ENCODE measurements at regions not wholly inside any gene's neighbourhood (a gene's known extent, or its start where the extent isn't known, plus 50 kb on each side); places are given as distances from the start of the nearest gene placed in this dataset.

GRCh38 chr5:145681686-145682085 is 153.5 kb downstream of the PRELID2 start (continued):
- TF ChIP-seq LBX2 (CRISPR knock-in tag; IDR thresholded peaks at IDR 0.05; ENCODE audit: borderline replicate concordance), result no peak
- peak; percentile 34; the same call in 1 of the 3 replicates for TF ChIP-seq MXI1 (IDR thresholded peaks at IDR 0.05; ENCODE audit: borderline replicate concordance, low read depth, low read length)
- peak; percentile 88 for TF ChIP-seq CTCF (CRISPR knock-in tag; IDR thresholded peaks at IDR 0.05)
- TF ChIP-seq PHF21A (CRISPR knock-in tag; IDR thresholded peaks at IDR 0.05), result peak; percentile 36; the same call in 1 of the 2 replicates
- 0 out of 2 replicates have a peak, but pooled peaks have one; percentile 51 for TF ChIP-seq ZNF12 (CRISPR knock-in tag; IDR thresholded peaks at IDR 0.05)
- TF ChIP-seq ZNF432 (CRISPR knock-in tag; IDR thresholded peaks at IDR 0.05; ENCODE audit: borderline replicate concordance), result no peak
- TF ChIP-seq ATF4 (CRISPR knock-in tag; IDR thresholded peaks at IDR 0.05), result peak; percentile 93 to 99
- peak; percentile 34; the same call in 1 of the 2 replicates for TF ChIP-seq HNF4A (CRISPR knock-in tag; IDR thresholded peaks at IDR 0.05)
- TF ChIP-seq CEBPG (CRISPR knock-in tag; IDR thresholded peaks at IDR 0.05), result peak; percentile 100
- TF ChIP-seq GATAD2A (CRISPR knock-in tag; IDR thresholded peaks at IDR 0.05), result peak; percentile 84
- TF ChIP-seq KLF11 (CRISPR knock-in tag; IDR thresholded peaks at IDR 0.05), result 0 out of 2 replicates have a peak, but pooled peaks have one; percentile 42
- peak; percentile 16; the same call in 1 of the 2 replicates for TF ChIP-seq HNF4G (IDR thresholded peaks at IDR 0.05; ENCODE audit: borderline replicate concordance, low read depth, low read length)
- no peak for TF ChIP-seq HNF4G (CRISPR knock-in tag; IDR thresholded peaks at IDR 0.05; ENCODE audit: borderline replicate concordance, low read depth)
- TF ChIP-seq FOXJ3 (CRISPR knock-in tag; IDR thresholded peaks at IDR 0.05; ENCODE audit: borderline replicate concordance), result peak; percentile 62; the same call in 1 of the 2 replicates
- TF ChIP-seq ZNF678 (CRISPR knock-in tag; IDR thresholded peaks at IDR 0.05), result no peak
- TF ChIP-seq HIC2 (CRISPR knock-in tag; IDR thresholded peaks at IDR 0.05; ENCODE audit: low read depth), result no peak
- TF ChIP-seq HNRNPL (IDR thresholded peaks at IDR 0.05; ENCODE audit: low read depth, low read length), result no peak
- TF ChIP-seq FUBP1 (CRISPR knock-in tag; IDR thresholded peaks at IDR 0.05; ENCODE audit: borderline replicate concordance), result no peak
- TF ChIP-seq SRSF4 (IDR thresholded peaks at IDR 0.05; ENCODE audit: low read depth, low read length, poor library complexity, severe bottlenecking), result no peak
- no peak for TF ChIP-seq ZBTB37 (CRISPR knock-in tag; IDR thresholded peaks at IDR 0.05)
- TF ChIP-seq SMAD3 (CRISPR knock-in tag; IDR thresholded peaks at IDR 0.05), result peak; percentile 63; the same call in 1 of the 2 replicates

All from HepG2 (cell line).